ENCODE measurements at regions not wholly inside any gene's neighbourhood (a gene's known extent, or its start where the extent isn't known, plus 50 kb on each side); places are given as distances from the start of the nearest gene placed in this dataset.

DNA sequence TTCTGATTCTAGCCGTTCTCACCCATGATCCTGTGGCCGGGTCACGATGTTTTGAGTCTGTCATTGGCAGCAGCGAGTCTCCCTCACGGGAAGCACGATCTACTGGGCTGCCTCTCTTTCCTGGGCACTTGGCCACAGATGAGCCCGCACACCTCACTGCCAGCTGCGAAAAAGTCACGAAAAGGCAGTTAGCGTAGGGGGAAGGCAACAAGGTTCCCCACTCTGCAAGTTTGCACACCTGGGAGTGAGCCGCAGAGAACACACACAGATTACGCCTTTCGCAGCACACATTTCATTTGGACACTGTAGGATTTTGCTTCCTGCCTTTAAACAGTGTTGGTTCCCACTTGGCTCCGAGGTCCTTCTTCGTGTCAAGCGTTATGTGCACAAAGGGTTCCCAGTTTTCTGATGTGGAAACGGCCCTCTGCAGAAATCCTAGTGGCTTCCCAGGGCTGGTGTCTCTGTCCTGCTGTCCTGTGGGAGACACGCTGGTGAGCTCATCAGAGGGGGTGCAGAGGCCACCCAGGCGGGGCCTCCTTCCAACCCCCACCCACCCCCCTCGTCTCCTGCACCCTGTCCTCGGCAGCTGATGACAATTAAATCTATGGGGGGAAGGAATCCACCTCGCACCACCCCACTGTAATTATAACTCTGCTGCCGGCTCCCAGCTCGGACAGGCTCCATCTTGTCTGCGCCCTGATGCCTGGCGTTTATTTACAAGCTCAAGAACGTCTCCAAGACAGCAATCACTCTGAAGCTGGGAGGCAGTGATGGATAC lies 157.3 kb upstream of the SALL3 start:
- Histone ChIP-seq H3K27me3 (ENCODE audit: low read depth, low read length) (0 out of 2 replicates have a peak, but pooled peaks cover 4% of the 10 kb centered on the region), H3K4me1 (ENCODE audit: low read length) (no peaks in the 10 kb centered on the region), H3K9ac (ENCODE audit: low read length) (no peak overlapping the region), H3K4me2 (ENCODE audit: low read length) (no peak overlapping the region), H3K27ac (ENCODE audit: low read length) (no peak overlapping the region), H4K20me1 (ENCODE audit: insufficient read depth, low read length) (no peaks in the 10 kb centered on the region), H3K36me3 (replicated peaks; ENCODE audit: low read depth, low read length) (no peaks in the 10 kb centered on the region), H3K4me3 (ENCODE audit: low read length) (no peak overlapping the region), H3K9me3 (ENCODE audit: insufficient read depth, low read length) (no peaks in the 10 kb centered on the region), H2AFZ (ENCODE audit: low read depth, low read length) (no peak overlapping the region), H3K79me2 (ENCODE audit: low read length) (no peaks in the 10 kb centered on the region)
- no peak for TF ChIP-seq EZH2phosphoT487 (IDR thresholded peaks at IDR 0.05; ENCODE audit: low read depth)
- TF ChIP-seq, protein P1, sequence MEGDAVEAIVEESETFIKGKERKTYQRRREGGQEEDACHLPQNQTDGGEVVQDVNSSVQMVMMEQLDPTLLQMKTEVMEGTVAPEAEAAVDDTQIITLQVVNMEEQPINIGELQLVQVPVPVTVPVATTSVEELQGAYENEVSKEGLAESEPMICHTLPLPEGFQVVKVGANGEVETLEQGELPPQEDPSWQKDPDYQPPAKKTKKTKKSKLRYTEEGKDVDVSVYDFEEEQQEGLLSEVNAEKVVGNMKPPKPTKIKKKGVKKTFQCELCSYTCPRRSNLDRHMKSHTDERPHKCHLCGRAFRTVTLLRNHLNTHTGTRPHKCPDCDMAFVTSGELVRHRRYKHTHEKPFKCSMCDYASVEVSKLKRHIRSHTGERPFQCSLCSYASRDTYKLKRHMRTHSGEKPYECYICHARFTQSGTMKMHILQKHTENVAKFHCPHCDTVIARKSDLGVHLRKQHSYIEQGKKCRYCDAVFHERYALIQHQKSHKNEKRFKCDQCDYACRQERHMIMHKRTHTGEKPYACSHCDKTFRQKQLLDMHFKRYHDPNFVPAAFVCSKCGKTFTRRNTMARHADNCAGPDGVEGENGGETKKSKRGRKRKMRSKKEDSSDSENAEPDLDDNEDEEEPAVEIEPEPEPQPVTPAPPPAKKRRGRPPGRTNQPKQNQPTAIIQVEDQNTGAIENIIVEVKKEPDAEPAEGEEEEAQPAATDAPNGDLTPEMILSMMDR (IDR thresholded peaks at IDR 0.05; ENCODE audit: low read depth, low read length): no peak

DNA sequence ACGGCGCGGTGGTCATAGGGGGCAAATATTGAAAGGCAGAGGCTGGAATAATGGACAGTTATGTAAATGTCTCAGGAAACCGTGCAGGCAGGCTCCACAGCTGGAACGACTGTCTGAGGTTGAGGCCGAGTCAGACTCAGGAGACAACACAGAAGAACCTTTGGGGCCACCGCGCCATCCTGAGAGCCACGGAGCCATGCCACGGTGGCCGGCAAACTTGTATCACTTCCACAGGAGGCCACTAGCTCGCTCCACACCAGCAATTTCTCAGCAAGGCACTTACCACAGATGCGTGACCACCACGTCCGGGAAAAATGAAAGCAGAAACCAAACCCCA lies 156.7 kb upstream of the SALL3 start:
- Histone ChIP-seq H3K79me2 (ENCODE audit: low read length) (no peaks in the 10 kb centered on the region), H3K27me3 (ENCODE audit: low read depth, low read length) (0 out of 2 replicates have a peak, but pooled peaks cover 4% of the 10 kb centered on the region), H3K4me3 (ENCODE audit: low read length) (no peak overlapping the region), H3K4me1 (ENCODE audit: low read length) (no peaks in the 10 kb centered on the region), H3K9me3 (ENCODE audit: insufficient read depth, low read length) (no peaks in the 10 kb centered on the region), H3K9ac (ENCODE audit: low read length) (no peak overlapping the region), H3K4me2 (ENCODE audit: low read length) (no peak overlapping the region), H3K36me3 (replicated peaks; ENCODE audit: low read depth, low read length) (no peaks in the 10 kb centered on the region), H2AFZ (ENCODE audit: low read depth, low read length) (no peak overlapping the region), H3K27ac (ENCODE audit: low read length) (no peak overlapping the region), H4K20me1 (ENCODE audit: insufficient read depth, low read length) (no peaks in the 10 kb centered on the region)
- no peak for TF ChIP-seq EZH2phosphoT487 (IDR thresholded peaks at IDR 0.05; ENCODE audit: low read depth)
- TF ChIP-seq, protein P1 (IDR thresholded peaks at IDR 0.05; ENCODE audit: low read depth, low read length): no peak

DNA sequence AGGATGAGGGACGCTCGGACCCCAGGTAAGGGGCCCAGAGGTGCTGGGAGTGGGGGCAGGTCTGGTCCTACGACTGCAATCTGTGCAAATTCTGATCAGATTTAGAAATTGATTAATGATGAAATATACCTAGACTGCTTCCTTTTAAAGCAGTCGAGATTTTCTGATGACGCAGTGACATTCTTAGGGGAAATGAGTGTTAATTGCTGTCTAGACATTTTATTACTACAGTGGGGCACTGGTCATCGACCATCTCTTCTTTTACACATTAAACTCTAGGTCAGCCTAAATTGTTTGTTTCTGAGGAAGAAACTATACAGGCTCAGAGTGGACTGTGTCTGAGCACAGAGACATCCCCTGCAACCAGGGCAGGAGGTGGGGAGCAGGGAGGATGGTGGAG lies 154.4 kb upstream of the SALL3 start:
- no peak for TF ChIP-seq EZH2phosphoT487 (IDR thresholded peaks at IDR 0.05; ENCODE audit: low read depth)
- TF ChIP-seq, protein P1 (IDR thresholded peaks at IDR 0.05; ENCODE audit: low read depth, low read length): no peak
- Histone ChIP-seq H3K27ac (ENCODE audit: low read length) (no peak overlapping the region), H3K79me2 (ENCODE audit: low read length) (no peaks in the 10 kb centered on the region), H4K20me1 (ENCODE audit: insufficient read depth, low read length) (no peaks in the 10 kb centered on the region), H3K4me3 (ENCODE audit: low read length) (no peak overlapping the region), H2AFZ (ENCODE audit: low read depth, low read length) (no peak overlapping the region), H3K27me3 (ENCODE audit: low read depth, low read length) (0 out of 2 replicates have a peak, but pooled peaks cover 4% of the 10 kb centered on the region), H3K9ac (ENCODE audit: low read length) (no peak overlapping the region), H3K9me3 (ENCODE audit: insufficient read depth, low read length) (no peaks in the 10 kb centered on the region), H3K4me1 (ENCODE audit: low read length) (no peaks in the 10 kb centered on the region), H3K36me3 (replicated peaks; ENCODE audit: low read depth, low read length) (no peaks in the 10 kb centered on the region), H3K4me2 (ENCODE audit: low read length) (no peak overlapping the region)

DNA sequence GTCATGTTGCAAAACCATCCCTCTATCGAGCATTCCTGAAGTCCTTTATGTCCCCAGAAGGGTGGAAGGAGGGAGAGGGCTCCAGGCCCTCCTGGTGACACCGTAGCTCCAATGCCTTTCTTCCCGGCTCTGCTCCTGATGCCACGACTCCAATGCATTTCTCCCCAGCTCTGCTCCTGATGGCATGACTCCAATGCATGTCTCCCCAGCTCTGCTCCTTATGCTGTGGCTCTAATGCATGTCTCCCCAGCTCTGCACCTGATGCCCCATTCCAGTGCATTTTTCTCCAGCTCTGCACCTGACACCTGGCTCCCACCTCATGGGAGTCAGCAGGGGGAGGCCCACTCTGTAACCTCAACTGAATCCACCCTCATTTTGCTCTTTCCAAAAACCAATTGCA lies 153.0 kb upstream of the SALL3 start:
- H3K9ac ChIP-seq (ENCODE audit: low read length): no peak overlapping the region

More for the DNA sequence above, 153.0 kb upstream of the SALL3 start:
- no peak overlapping the region for H2AFZ ChIP-seq (ENCODE audit: low read depth, low read length)
- H4K20me1 ChIP-seq (ENCODE audit: insufficient read depth, low read length): no peaks in the 10 kb centered on the region
- no peaks in the 10 kb centered on the region for H3K27me3 ChIP-seq (ENCODE audit: low read depth, low read length)
- no peak overlapping the region for H3K4me2 ChIP-seq (ENCODE audit: low read length)
- H3K79me2 ChIP-seq (ENCODE audit: low read length): no peaks in the 10 kb centered on the region
- no peak overlapping the region for H3K27ac ChIP-seq (ENCODE audit: low read length)
- no peak for TF ChIP-seq EZH2phosphoT487 (IDR thresholded peaks at IDR 0.05; ENCODE audit: low read depth)
- TF ChIP-seq, protein P1 (IDR thresholded peaks at IDR 0.05; ENCODE audit: low read depth, low read length): no peak
- H3K4me1 ChIP-seq (ENCODE audit: low read length): no peaks in the 10 kb centered on the region
- no peak overlapping the region for H3K4me3 ChIP-seq (ENCODE audit: low read length)
- H3K9me3 ChIP-seq (ENCODE audit: insufficient read depth, low read length): no peaks in the 10 kb centered on the region
- no peaks in the 10 kb centered on the region for H3K36me3 ChIP-seq (replicated peaks; ENCODE audit: low read depth, low read length)
